ENCODE measurements at regions not wholly inside any gene's neighbourhood (a gene's known extent, or its start where the extent isn't known, plus 50 kb on each side); places are given as distances from the start of the nearest gene placed in this dataset.

- no peak for TF ChIP-seq POLR2AphosphoS5 (IDR thresholded peaks at IDR 0.05)
- no peak for TF ChIP-seq POLR2A (IDR thresholded peaks at IDR 0.05)
- no peak for TF ChIP-seq CTCF (IDR thresholded peaks at IDR 0.05)
These were observed 864.9 kb upstream of the SLIT2 start for GRCh38 chr4:19386786-19387185.

Measured in sigmoid colon (tissue), 4 donors.